HepG2 (cell line): ENCODE measurements at regions not wholly inside any gene's neighbourhood (a gene's known extent, or its start where the extent isn't known, plus 50 kb on each side); places are given as distances from the start of the nearest gene placed in this dataset.

Experiments
- ATAC-seq: fragments of 200-7000 bp; cut with Tn5 transposase; 3 replicates; pipeline ENCODE4 v1.9.1; 2020; ENCODE audit warnings: mild to moderate bottlenecking, moderate library complexity
- BruUV-seq: library from RNA; stranded (reverse); fragments of 400-500 nt; replicated peaks from 2 replicates; lab custom pipeline; 2021; lab: Mats Ljungman, UMichigan
- CTCF ChIA-PET: fragments of 300-600 bp; formaldehyde crosslinking; extraction: SDS; loops from one replicate; lab custom pipeline; 2021; ENCODE audit warnings: low total read pairs, inconsistent platforms, low intra/inter-chr PET ratio; lab: Yijun Ruan, JAX
- POLR2A ChIA-PET: fragments of 350-600 bp; sonication (Branson Sonifier 250); formaldehyde crosslinking; loops from one replicate; lab custom pipeline; 2020; ENCODE audit warnings: antibody characterized with exemption, inconsistent platforms; lab: Yijun Ruan, JAX
- DNase-seq: peaks from one replicate; pipeline ENCODE4 v3.0.0-alpha.2; 2015; ENCODE audit warnings: low spot score
- FAIRE-seq: peaks from 3 replicates; lab custom pipeline; 2011; peaks lifted over from hg19 to GRCh38; lab: Jason Lieb, UNC
- H2AFZ ChIP-seq: one replicate; pipeline ENCODE4 v1.6.1; 2011; ENCODE audit warnings: low read length, inconsistent platforms
- H3K27ac ChIP-seq: fragments of 300-600 bp; 3 replicates; pipeline ENCODE4 v1.8.0; 2011; ENCODE audit warnings: mixed run types, mild to moderate bottlenecking, mixed read lengths, low read length, inconsistent platforms; ENCODE audit not compliant: insufficient read depth; ENCODE audit errors: extremely low read length
- H3K27me3 ChIP-seq, 2 experiments: fragments of 200-600 bp in 1 of 2; 2 replicates in 1 of 2; 3 replicates in 1 of 2; pipeline versions ENCODE4 v1.6.0 to v1.8.0; 2011; ENCODE audit warnings: low read length in 2 of 2, mild to moderate bottlenecking in 2 of 2, moderate library complexity in 2 of 2, inconsistent platforms in 1 of 2; ENCODE audit not compliant: insufficient read depth in 2 of 2, control insufficient read depth in 1 of 2
- H3K36me3 ChIP-seq, 2 experiments: fragments of 200-600 bp in 1 of 2; replicated peaks in 1 of 2; 2 replicates in 1 of 2; 3 replicates in 1 of 2; pipeline versions ENCODE4 v1.5.1 to v1.8.0; 2011; ENCODE audit warnings: low read length in 2 of 2, inconsistent platforms in 1 of 2; ENCODE audit not compliant: insufficient read depth in 2 of 2, control insufficient read depth in 1 of 2
- H3K4me1 ChIP-seq: 2 replicates; pipeline ENCODE4 v1.5.1; 2012; ENCODE audit warnings: low read length, inconsistent platforms; ENCODE audit not compliant: insufficient read depth
- H3K4me2 ChIP-seq: 2 replicates; pipeline ENCODE4 v1.6.0; 2011; ENCODE audit warnings: low read depth, low read length, inconsistent platforms
- H3K4me3 ChIP-seq, 3 experiments: fragments of 200-600 bp in 1 of 3; sonication (generic), shearing (Covaris generic) in 1 of 3; replicated peaks in 1 of 3; 2 replicates each; pipeline ENCODE4 v1.5.1; 2011 to 2016; ENCODE audit warnings: low read length in 3 of 3, inconsistent platforms in 2 of 3, low read depth in 2 of 3, mild to moderate bottlenecking in 2 of 3, control low read depth in 1 of 3, mixed read lengths in 1 of 3; ENCODE audit not compliant: insufficient read depth in 1 of 3
- H3K79me2 ChIP-seq: one replicate; pipeline ENCODE4 v1.6.1; 2011; ENCODE audit warnings: low read length, inconsistent platforms; ENCODE audit not compliant: insufficient read depth
- H3K9ac ChIP-seq: 2 replicates; pipeline ENCODE4 v1.6.0; 2011; ENCODE audit warnings: mild to moderate bottlenecking, low read depth, low read length, inconsistent platforms; ENCODE audit not compliant: insufficient read depth
- H3K9me3 ChIP-seq: 2 replicates; pipeline ENCODE4 v1.5.1; 2012; ENCODE audit warnings: mild to moderate bottlenecking, low read length
- H4K20me1 ChIP-seq: 2 replicates; pipeline ENCODE4 v1.6.0; 2011; ENCODE audit warnings: inconsistent platforms, mild to moderate bottlenecking, low read length, moderate library complexity; ENCODE audit not compliant: insufficient read depth
- MAFK ChIP-seq, 2 experiments: IDR thresholded peaks in 1 of 2; conservative IDR thresholded peaks in 1 of 2; 2 replicates each; pipeline ENCODE4 v1.6.1; 2011; ENCODE audit warnings: improper control_type of control experiment in 2 of 2, low read length in 2 of 2
- MED1 ChIP-seq: sonication (generic); formaldehyde crosslinking; IDR thresholded peaks from 2 replicates; pipeline ENCODE4 v1.4.0; 2020; ENCODE audit warnings: missing genetic modification reagents
- NFYB ChIP-seq: sonication (generic); formaldehyde crosslinking; IDR thresholded peaks from 2 replicates; pipeline ENCODE4 v1.4.0; 2020; ENCODE audit warnings: missing genetic modification reagents
- SALL1 ChIP-seq: sonication (generic); formaldehyde crosslinking; IDR thresholded peaks from 2 replicates; pipeline ENCODE4 v1.8.0; 2022; ENCODE audit warnings: mild to moderate bottlenecking, missing genetic modification reagents
- ZFP62 ChIP-seq: sonication (generic); formaldehyde crosslinking; IDR thresholded peaks from 2 replicates; pipeline ENCODE4 v1.4.0; 2020; ENCODE audit warnings: missing genetic modification reagents
- ZNF530 ChIP-seq: sonication (generic); formaldehyde crosslinking; IDR thresholded peaks from 2 replicates; pipeline ENCODE4 v1.5.0; 2020; ENCODE audit warnings: low read depth, mild to moderate bottlenecking, missing genetic modification reagents
- WGBS: methylation state at CpG from one replicate; pipeline ENCODE4 v1.1.6; 2017; ENCODE audit warnings: low lambda C conversion rate; 5-methylcytosine and 5-hydroxymethylcytosine counted together
- in situ Hi-C: cut with HindIII; loops from 2 replicates; pipeline ENCODE4 v1.10.0; 2017; ENCODE audit warnings: low pct_unique_long_range_greater_than_20kb; ENCODE audit not compliant: extremely low pct_ligation_motif_present
- intact Hi-C: fragments of 100-400 bp; cut with micrococcal nuclease; formaldehyde crosslinking; loops from one replicate; pipeline ENCODE4 v1.10.0; 2022; ENCODE audit not compliant: unreplicated experiment
- TF ChIP-seq, protein P1 (sequence below): sonication (generic); formaldehyde crosslinking; IDR thresholded peaks from 2 replicates; pipeline ENCODE4 v1.4.0; 2020; ENCODE audit warnings: mild to moderate bottlenecking, missing genetic modification reagents
- TF ChIP-seq, protein P2 (sequence below): fragments of 450-650 bp; IDR thresholded peaks from 2 replicates; pipeline ENCODE4 v1.6.1; 2016
- TF ChIP-seq, protein P3 (sequence below): sonication (generic); formaldehyde crosslinking; IDR thresholded peaks from 2 replicates; pipeline ENCODE4 v1.4.0; 2020; ENCODE audit warnings: missing genetic modification reagents

DNA sequence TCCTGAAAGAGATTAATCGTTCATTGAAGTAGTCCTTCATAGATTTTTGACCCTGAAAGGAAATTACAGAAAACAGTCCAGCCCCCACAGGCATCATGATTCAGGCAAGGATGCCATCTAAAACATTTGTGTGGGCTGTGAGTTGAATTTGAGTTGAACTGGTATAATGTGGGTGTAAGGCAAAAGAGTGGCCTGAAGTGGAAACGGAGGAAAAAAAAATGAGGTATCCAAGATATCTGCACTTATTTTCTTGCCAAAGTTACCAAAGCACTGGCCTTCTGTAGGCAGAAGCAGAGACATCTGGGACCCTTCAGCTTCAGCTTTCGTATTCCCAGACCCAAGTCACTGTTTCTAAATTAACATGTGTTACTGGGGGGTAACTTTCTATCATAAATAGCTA, 105.1 kb upstream of the DIO2 start:
- ChIA-PET POLR2A (no interaction called here), CTCF (no interaction called here)
- Histone ChIP-seq H3K27me3 (no peaks in the 10 kb centered on the region), H3K4me1 (no peaks in the 10 kb centered on the region), H3K4me2 (no peak overlapping the region), H4K20me1 (no peaks in the 10 kb centered on the region), H3K27ac (no peak overlapping the region), H3K4me3 (no peak overlapping the region), H3K79me2 (no peaks in the 10 kb centered on the region), H2AFZ (no peak overlapping the region), H3K9me3 (no peaks in the 10 kb centered on the region), H3K36me3 (no peaks in the 10 kb centered on the region), H3K9ac (no peak overlapping the region)
- WGBS: 0% methylated on average over 3 of the region's 3 CpGs
- intact Hi-C loops: no loop called here
- TF ChIP-seq, protein P1, sequence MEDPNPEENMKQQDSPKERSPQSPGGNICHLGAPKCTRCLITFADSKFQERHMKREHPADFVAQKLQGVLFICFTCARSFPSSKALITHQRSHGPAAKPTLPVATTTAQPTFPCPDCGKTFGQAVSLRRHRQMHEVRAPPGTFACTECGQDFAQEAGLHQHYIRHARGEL (CRISPR knock-in tag): no peak
- TF ChIP-seq ZNF530 (no peak), MAFK (conservative IDR thresholded peaks at IDR 0.05 in 1 of 2, IDR thresholded peaks at IDR 0.05 in 1 of 2; ENCODE audit: low read length in 2 of 2) (no peak), SALL1 (CRISPR knock-in tag) (no peak), ZFP62 (CRISPR knock-in tag) (no peak), NFYB (CRISPR knock-in tag) (no peak), MED1 (CRISPR knock-in tag) (no peak)
- TF ChIP-seq, protein P2, sequence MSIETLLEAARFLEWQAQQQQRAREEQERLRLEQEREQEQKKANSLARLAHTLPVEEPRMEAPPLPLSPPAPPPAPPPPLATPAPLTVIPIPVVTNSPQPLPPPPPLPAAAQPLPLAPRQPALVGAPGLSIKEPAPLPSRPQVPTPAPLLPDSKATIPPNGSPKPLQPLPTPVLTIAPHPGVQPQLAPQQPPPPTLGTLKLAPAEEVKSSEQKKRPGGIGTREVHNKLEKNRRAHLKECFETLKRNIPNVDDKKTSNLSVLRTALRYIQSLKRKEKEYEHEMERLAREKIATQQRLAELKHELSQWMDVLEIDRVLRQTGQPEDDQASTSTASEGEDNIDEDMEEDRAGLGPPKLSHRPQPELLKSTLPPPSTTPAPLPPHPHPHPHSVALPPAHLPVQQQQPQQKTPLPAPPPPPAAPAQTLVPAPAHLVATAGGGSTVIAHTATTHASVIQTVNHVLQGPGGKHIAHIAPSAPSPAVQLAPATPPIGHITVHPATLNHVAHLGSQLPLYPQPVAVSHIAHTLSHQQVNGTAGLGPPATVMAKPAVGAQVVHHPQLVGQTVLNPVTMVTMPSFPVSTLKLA: no peak
- TF ChIP-seq, protein P3, sequence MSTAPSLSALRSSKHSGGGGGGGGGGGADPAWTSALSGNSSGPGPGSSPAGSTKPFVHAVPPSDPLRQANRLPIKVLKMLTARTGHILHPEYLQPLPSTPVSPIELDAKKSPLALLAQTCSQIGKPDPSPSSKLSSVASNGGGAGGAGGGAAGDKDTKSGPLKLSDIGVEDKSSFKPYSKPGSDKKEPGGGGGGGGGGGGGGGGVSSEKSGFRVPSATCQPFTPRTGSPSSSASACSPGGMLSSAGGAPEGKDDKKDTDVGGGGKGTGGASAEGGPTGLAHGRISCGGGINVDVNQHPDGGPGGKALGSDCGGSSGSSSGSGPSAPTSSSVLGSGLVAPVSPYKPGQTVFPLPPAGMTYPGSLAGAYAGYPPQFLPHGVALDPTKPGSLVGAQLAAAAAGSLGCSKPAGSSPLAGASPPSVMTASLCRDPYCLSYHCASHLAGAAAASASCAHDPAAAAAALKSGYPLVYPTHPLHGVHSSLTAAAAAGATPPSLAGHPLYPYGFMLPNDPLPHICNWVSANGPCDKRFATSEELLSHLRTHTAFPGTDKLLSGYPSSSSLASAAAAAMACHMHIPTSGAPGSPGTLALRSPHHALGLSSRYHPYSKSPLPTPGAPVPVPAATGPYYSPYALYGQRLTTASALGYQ (CRISPR knock-in tag): no peak
- no TSS peak for BruUV-seq
- in situ Hi-C loops: no loop called here
- ATAC-seq (no peak), DNase-seq (no peak), FAIRE-seq (no peak)
